ENCODE measurements at regions not wholly inside any gene's neighbourhood (a gene's known extent, or its start where the extent isn't known, plus 50 kb on each side); places are given as distances from the start of the nearest gene placed in this dataset.

- ATAC-seq = no peak
These were observed 101.0 kb upstream of the NFIA start for GRCh38 chr1:60981357-60981756.

GRCh38 chr1:60978421-60979357 is 103.7 kb upstream of the NFIA start:
- H3K27ac Mint-ChIP-seq = no peak overlapping the region
- peaks cover 25% of the 10 kb centered on the region for H3K4me1 Mint-ChIP-seq
- CTCF ChIA-PET = interaction anchor here (0.6 to 2.1 kb wide), 10 partner anchors 9 to 687 kb away, joined by 3 to 15 read pairs (median 3); no protein-coding TSS in a partner anchor
- no peaks in the 10 kb centered on the region for H3K9me3 Mint-ChIP-seq
- POLR2A ChIA-PET = no interaction called here
- no peaks in the 10 kb centered on the region for H3K36me3 Mint-ChIP-seq
- ATAC-seq (peak; percentile 72; the same call in 1 of the 2 replicates), DNase-seq (ENCODE audit: low spot score) (peak; percentile 20)
- H3K4me3 Mint-ChIP-seq = no peak overlapping the region
- H3K27me3 Mint-ChIP-seq (ENCODE audit: low read depth) = no peaks in the 10 kb centered on the region; the same call in 1 of the 2 replicates
- no peak for TF ChIP-seq ARID4B (CRISPR knock-in tag; IDR thresholded peaks at IDR 0.05; ENCODE audit: borderline replicate concordance)
- TF ChIP-seq JAZF1 (CRISPR knock-in tag; IDR thresholded peaks at IDR 0.05) = no peak
- no peak for TF ChIP-seq IRF1 (CRISPR knock-in tag; IDR thresholded peaks at IDR 0.05)
- no peak for TF ChIP-seq ZNF121 (CRISPR knock-in tag; IDR thresholded peaks at IDR 0.05)
- no peak for TF ChIP-seq HMGXB4 (CRISPR knock-in tag; IDR thresholded peaks at IDR 0.05)
- no peak for TF ChIP-seq ELF4 (CRISPR knock-in tag; IDR thresholded peaks at IDR 0.05; ENCODE audit: low read depth)
- no peak for TF ChIP-seq ATF3 (CRISPR knock-in tag; conservative IDR thresholded peaks at IDR 0.05)
- TF ChIP-seq CDX4 (CRISPR knock-in tag; IDR thresholded peaks at IDR 0.05; ENCODE audit: borderline replicate concordance) = no peak

More at GRCh38 chr1:60981357-60981756, 101.0 kb upstream of the NFIA start:
- no peaks in the 10 kb centered on the region for H3K36me3 Mint-ChIP-seq
- DNase-seq (ENCODE audit: low spot score) = no peak
- H3K9me3 Mint-ChIP-seq = no peaks in the 10 kb centered on the region
- peaks cover 2% of the 10 kb centered on the region; the same call in 1 of the 2 replicates for H3K4me1 Mint-ChIP-seq
- H3K27ac Mint-ChIP-seq = no peak overlapping the region
- ChIA-PET POLR2A (no interaction called here), CTCF (no interaction called here)
- TF ChIP-seq ESRRA (CRISPR knock-in tag; IDR thresholded peaks at IDR 0.05; ENCODE audit: borderline replicate concordance) (no peak), SMAD3 (CRISPR knock-in tag; IDR thresholded peaks at IDR 0.05; ENCODE audit: borderline replicate concordance) (no peak), ZNF416 (CRISPR knock-in tag; IDR thresholded peaks at IDR 0.05) (no peak), ATF2 (CRISPR knock-in tag; IDR thresholded peaks at IDR 0.05; ENCODE audit: borderline replicate concordance, low read depth) (no peak), TEAD4 (CRISPR knock-in tag; IDR thresholded peaks at IDR 0.05) (no peak), FOXP4 (CRISPR knock-in tag; IDR thresholded peaks at IDR 0.05) (no peak), ZNF512 (CRISPR knock-in tag; IDR thresholded peaks at IDR 0.05; ENCODE audit: borderline replicate concordance) (no peak), ZNF263 (CRISPR knock-in tag; IDR thresholded peaks at IDR 0.05; ENCODE audit: low read depth) (no peak), RORB (CRISPR knock-in tag; IDR thresholded peaks at IDR 0.05) (no peak)
- no peaks in the 10 kb centered on the region; the same call in 1 of the 2 replicates for H3K27me3 Mint-ChIP-seq (ENCODE audit: low read depth)
- H3K4me3 Mint-ChIP-seq = no peak overlapping the region
